ENCODE measurements at regions not wholly inside any gene's neighbourhood (a gene's known extent, or its start where the extent isn't known, plus 50 kb on each side); places are given as distances from the start of the nearest gene placed in this dataset.

DNA sequence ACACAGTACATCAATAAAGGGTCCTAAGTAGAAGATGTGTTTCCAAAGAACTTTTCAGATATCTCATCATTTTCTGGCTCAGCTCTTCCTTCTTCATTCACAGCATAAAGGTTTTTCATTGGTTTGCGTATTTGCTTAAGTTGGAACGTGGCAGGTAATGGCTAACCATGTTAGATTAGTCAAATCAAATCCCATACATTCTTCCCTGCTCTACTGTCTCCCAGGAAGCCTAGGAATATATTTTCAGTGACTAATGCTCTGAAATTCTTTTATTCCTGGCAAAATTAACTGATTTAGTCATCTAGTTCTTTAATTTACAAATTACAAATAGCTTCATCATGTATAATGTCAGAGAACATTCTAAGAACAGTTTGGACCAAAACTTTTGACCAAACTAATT, 99.6 kb upstream of the TMEM161B start:
- H3K4me3 ChIP-seq (ENCODE audit: control insufficient read depth, low read depth, low read length) = no peak overlapping the region
- DNase-seq (ENCODE audit: low read depth) = no peak
- no peak for TF ChIP-seq CTCF (IDR thresholded peaks at IDR 0.05; ENCODE audit: control insufficient read depth, insufficient read depth, low read depth, low read length, missing control alignments)

- no peak overlapping the region for H3K4me3 ChIP-seq (ENCODE audit: control insufficient read depth, low read depth, low read length)
- TF ChIP-seq CTCF (IDR thresholded peaks at IDR 0.05; ENCODE audit: control insufficient read depth, insufficient read depth, low read depth, low read length, missing control alignments) = no peak
- no peak for DNase-seq (ENCODE audit: low read depth)
Measured at GRCh38 chr5:88364991-88365390, 96.3 kb upstream of the TMEM161B start.

- no peak for TF ChIP-seq CTCF (IDR thresholded peaks at IDR 0.05; ENCODE audit: control insufficient read depth, insufficient read depth, low read depth, low read length, missing control alignments)
- no peak overlapping the region for H3K4me3 ChIP-seq (ENCODE audit: control insufficient read depth, low read depth, low read length)
- no peak for DNase-seq (ENCODE audit: low read depth)
Measured at GRCh38 chr5:88355490-88356050, 86.9 kb upstream of the TMEM161B start.

- no peak overlapping the region for H3K4me3 ChIP-seq (ENCODE audit: control insufficient read depth, low read depth, low read length)
- DNase-seq (ENCODE audit: low read depth) = no peak
- TF ChIP-seq CTCF (IDR thresholded peaks at IDR 0.05; ENCODE audit: control insufficient read depth, insufficient read depth, low read depth, low read length, missing control alignments) = no peak
Measured at GRCh38 chr5:88325868-88326267, 57.2 kb upstream of the TMEM161B start.

DNA sequence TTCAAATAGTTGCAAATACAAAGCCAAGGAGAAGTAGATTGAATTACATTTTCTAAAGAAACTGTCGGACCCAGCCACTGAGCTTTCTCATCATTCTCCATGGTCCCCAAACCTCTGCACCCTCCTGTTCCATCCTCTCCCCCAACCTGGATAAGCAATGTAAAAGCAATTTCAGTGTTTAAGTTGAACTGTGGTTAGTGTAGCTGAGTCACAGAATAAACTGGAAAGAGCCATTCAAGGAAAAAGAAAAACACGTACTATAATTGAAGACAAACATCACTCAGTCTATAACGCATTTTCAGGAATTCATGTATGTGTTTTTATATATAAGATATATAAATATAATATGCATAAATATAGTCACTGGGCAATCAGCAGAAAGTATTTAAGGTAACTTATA, 54.1 kb upstream of the TMEM161B start:
- DNase-seq (ENCODE audit: low read depth) = no peak
- TF ChIP-seq CTCF (IDR thresholded peaks at IDR 0.05; ENCODE audit: control insufficient read depth, insufficient read depth, low read depth, low read length, missing control alignments) = no peak

More for the DNA sequence above, 54.1 kb upstream of the TMEM161B start:
- H3K4me3 ChIP-seq (ENCODE audit: control insufficient read depth, low read depth, low read length) = no peak overlapping the region

Measured in AG09309 (cell line).